ENCODE measurements at regions not wholly inside any gene's neighbourhood (a gene's known extent, or its start where the extent isn't known, plus 50 kb on each side); places are given as distances from the start of the nearest gene placed in this dataset.

- TF ChIP-seq CTCF (conservative IDR thresholded peaks at IDR 0.05) = no peak
Measured at GRCh38 chr21:24896735-24897124, 710.6 kb downstream of the MRPL39 start.

GRCh38 chr21:24895885-24896734 lies 711.2 kb downstream of the MRPL39 start:
- TF ChIP-seq CTCF (conservative IDR thresholded peaks at IDR 0.05) = peak; percentile 69
- no peak overlapping the region for H3K27ac ChIP-seq

More at GRCh38 chr21:24896735-24897124, 710.6 kb downstream of the MRPL39 start:
- H3K27ac ChIP-seq = no peak overlapping the region

GRCh38 chr21:24894324-24894723 lies 713.0 kb downstream of the MRPL39 start:
- no peak overlapping the region for H3K27ac ChIP-seq
- no peak for TF ChIP-seq CTCF (conservative IDR thresholded peaks at IDR 0.05)

GRCh38 chr21:24890021-24890420 lies 717.3 kb downstream of the MRPL39 start:
- no peak overlapping the region for H3K27ac ChIP-seq
- TF ChIP-seq CTCF (conservative IDR thresholded peaks at IDR 0.05) = no peak

GRCh38 chr21:24881506-24881905 lies 725.8 kb downstream of the MRPL39 start:
- no peak for TF ChIP-seq CTCF (conservative IDR thresholded peaks at IDR 0.05)
- no peak overlapping the region for H3K27ac ChIP-seq

- no peak for TF ChIP-seq CTCF (conservative IDR thresholded peaks at IDR 0.05)
- no peak overlapping the region for H3K27ac ChIP-seq
Measured at GRCh38 chr21:24870633-24871032, 736.6 kb downstream of the MRPL39 start.

GRCh38 chr21:24869862-24870261 lies 737.4 kb downstream of the MRPL39 start:
- no peak overlapping the region for H3K27ac ChIP-seq
- TF ChIP-seq CTCF (conservative IDR thresholded peaks at IDR 0.05) = no peak

Measured in VCaP (cell line).